NCI-H146 (cell line): ENCODE measurements at regions not wholly inside any gene's neighbourhood (a gene's known extent, or its start where the extent isn't known, plus 50 kb on each side); places are given as distances from the start of the nearest gene placed in this dataset.

Experiments
- DNase-seq: peaks from one replicate; lab custom pipeline; 2025; lab: John Stamatoyannopoulos, UW

DNA sequence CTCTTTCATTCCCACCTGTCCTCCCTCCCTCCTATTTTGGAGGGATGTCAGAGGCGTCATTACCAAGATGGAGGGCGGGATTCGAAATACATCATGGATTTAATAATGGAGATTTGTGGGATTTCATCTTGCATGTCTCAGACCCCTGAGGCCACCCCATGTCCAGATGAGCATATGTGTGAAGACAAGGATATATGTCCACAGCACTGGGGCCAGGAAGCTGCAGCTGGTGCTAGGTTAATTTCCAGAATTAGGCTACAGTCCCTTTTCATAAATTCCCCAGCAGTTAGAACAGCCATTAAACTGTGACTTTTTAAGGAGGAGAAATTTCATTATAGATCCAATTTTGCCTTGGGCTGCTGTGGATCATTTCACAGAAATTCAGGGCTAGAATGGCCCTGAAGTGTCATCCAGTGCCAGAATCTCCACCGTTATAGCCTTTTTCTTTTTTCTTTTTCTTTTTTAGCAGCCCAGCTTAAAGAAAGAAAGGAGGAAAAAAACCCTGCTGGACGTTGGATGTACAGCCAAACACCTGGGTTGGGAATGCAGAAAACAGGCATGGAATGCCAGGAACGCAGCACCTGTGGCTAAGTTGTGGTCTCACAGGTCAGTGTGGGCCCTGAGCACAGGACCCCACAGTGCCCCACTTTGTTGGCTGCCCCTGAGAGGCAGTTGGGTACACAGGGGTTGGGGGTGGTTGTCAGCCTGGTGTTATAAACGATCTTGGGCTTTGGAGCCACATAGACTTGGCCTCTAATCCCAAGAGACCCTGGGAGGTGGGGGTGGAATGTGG, 50.2 kb upstream of the CXCL14 start:
- DNase-seq: no peak
